Esophagus squamous epithelium (tissue), 4 donors: ENCODE measurements at regions not wholly inside any gene's neighbourhood (a gene's known extent, or its start where the extent isn't known, plus 50 kb on each side); places are given as distances from the start of the nearest gene placed in this dataset.

Source experiments
- POLR2A ChIP-seq, 4 donors: fragments of 450-650 bp; IDR thresholded peaks; one replicate each; pipeline ENCODE4 v1.6.1; 2017; ENCODE audit warnings: antibody characterized with exemption in 4 of 4, mild to moderate bottlenecking in 4 of 4, moderate library complexity in 3 of 4
- TF ChIP-seq, protein P1 (sequence below), 6 experiments: fragments of 450-650 bp in 4 of 6; fragments of 200-600 bp in 2 of 6; sonication (generic) in 2 of 6; IDR thresholded peaks; one replicate each; pipeline ENCODE4 v1.5.1; 2016 to 2019; ENCODE audit warnings: antibody characterized with exemption in 6 of 6, mild to moderate bottlenecking in 4 of 6, moderate library complexity in 4 of 6

DNA sequence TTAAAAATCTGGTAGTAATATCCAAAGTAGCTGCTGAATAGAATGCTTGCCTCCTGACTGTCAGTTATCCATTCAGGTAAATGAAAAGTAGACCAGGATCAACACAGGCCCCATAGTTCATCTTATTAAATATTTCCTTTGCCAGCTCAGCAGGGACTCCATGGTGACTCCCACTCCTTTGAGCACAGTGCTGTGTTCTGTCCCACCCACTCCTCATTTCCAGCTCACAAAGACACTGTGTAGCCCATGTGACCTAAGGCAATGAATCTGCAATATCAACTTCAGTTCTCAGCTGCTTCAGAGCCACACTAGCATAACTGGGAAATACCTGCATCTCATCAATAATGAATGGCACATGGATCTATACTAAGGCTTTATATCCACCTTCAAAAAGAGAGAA lies 189.5 kb upstream of the MANEA start:
- TF ChIP-seq, protein P1, sequence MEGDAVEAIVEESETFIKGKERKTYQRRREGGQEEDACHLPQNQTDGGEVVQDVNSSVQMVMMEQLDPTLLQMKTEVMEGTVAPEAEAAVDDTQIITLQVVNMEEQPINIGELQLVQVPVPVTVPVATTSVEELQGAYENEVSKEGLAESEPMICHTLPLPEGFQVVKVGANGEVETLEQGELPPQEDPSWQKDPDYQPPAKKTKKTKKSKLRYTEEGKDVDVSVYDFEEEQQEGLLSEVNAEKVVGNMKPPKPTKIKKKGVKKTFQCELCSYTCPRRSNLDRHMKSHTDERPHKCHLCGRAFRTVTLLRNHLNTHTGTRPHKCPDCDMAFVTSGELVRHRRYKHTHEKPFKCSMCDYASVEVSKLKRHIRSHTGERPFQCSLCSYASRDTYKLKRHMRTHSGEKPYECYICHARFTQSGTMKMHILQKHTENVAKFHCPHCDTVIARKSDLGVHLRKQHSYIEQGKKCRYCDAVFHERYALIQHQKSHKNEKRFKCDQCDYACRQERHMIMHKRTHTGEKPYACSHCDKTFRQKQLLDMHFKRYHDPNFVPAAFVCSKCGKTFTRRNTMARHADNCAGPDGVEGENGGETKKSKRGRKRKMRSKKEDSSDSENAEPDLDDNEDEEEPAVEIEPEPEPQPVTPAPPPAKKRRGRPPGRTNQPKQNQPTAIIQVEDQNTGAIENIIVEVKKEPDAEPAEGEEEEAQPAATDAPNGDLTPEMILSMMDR (IDR thresholded peaks at IDR 0.05), result no peak
- no peak for TF ChIP-seq POLR2A (IDR thresholded peaks at IDR 0.05)
